ENCODE measurements at regions not wholly inside any gene's neighbourhood (a gene's known extent, or its start where the extent isn't known, plus 50 kb on each side); places are given as distances from the start of the nearest gene placed in this dataset.

DNA sequence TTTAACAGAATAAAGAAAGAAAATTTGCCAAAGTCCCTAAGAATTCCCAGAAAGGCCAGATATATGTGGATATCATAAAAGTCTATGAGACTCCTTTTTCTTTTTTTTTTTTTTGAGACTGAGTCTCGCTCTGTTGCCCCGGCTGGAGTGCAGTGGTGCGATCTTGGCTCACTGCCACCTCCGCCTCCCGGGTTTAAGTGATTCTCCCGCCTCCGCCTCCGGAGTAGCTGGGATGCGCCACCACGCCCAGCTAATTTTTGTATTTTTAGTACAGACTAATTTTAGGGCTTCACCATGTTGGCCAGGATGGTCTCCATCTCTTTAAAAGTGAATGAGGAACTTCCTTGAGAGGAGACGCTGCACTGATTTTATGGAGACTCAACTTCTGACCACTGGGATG lies 335.2 kb downstream of the FBXO15 start:
- TF ChIP-seq, protein P1, sequence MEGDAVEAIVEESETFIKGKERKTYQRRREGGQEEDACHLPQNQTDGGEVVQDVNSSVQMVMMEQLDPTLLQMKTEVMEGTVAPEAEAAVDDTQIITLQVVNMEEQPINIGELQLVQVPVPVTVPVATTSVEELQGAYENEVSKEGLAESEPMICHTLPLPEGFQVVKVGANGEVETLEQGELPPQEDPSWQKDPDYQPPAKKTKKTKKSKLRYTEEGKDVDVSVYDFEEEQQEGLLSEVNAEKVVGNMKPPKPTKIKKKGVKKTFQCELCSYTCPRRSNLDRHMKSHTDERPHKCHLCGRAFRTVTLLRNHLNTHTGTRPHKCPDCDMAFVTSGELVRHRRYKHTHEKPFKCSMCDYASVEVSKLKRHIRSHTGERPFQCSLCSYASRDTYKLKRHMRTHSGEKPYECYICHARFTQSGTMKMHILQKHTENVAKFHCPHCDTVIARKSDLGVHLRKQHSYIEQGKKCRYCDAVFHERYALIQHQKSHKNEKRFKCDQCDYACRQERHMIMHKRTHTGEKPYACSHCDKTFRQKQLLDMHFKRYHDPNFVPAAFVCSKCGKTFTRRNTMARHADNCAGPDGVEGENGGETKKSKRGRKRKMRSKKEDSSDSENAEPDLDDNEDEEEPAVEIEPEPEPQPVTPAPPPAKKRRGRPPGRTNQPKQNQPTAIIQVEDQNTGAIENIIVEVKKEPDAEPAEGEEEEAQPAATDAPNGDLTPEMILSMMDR (conservative IDR thresholded peaks at IDR 0.05; ENCODE audit: low read depth), result no peak
- H3K27ac ChIP-seq, result no peak overlapping the region
- no peak for DNase-seq (ENCODE audit: low spot score)
- ChIA-PET CTCF (interaction anchor here (0.7 kb wide), 1 partner anchor 30 kb away, joined by 3 read pairs; no protein-coding TSS in a partner anchor), POLR2A (ENCODE audit: low non-redundant PET) (no interaction called here)

DNA sequence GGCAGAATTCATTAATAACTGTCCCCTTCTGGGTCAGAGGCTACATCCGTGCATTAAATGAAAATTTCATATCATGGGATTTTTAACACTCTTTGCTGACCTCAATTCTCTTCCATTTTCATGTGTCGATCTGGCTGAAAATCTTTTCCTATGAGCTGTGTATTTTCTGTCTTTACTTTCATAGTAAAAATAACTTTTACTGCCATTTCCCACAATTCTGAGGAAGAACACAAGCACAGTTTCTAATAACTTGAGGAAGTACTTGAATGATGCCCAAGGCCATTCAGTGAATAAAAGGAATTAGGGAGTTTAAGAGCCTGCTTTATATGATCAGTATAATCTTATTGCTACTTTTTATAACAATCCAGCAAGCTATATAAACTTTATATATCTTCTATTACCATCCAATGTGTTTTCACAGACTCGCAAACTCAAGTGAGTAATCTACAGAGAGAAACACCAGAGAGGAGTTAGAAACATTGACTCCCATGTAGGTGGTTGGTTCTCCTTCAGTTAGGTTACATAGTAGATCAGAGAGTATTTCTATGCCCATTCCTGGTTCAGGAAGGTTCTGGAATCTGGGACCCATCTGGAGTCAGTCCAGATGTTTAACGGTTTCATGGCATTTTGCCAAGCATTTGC lies 340.0 kb downstream of the FBXO15 start:
- no peak for DNase-seq (ENCODE audit: low spot score)

DNA sequence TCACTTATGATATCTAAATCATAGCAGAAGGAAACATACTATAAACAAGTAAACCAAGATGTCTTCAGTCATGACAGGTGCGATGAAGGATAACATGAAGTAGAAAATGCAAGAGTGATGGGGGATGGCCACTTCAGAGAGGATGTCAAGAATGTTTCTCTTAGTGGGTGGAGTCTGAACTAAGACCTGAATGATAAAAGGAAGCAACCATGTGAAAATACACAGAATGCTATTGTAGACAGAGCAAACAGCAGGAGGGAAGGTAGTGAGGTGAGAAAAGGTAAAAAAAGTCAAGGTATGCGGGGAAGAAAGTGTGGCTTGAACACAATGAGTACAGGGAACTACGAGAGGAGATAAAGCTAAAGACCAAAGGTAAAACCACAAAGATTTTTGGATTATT lies 341.6 kb downstream of the FBXO15 start:
- TF ChIP-seq, protein P1 (conservative IDR thresholded peaks at IDR 0.05; ENCODE audit: low read depth), result no peak
- POLR2A ChIA-PET (ENCODE audit: low non-redundant PET), result no interaction called here
- CTCF ChIA-PET, result no interaction called here
- no peak for DNase-seq (ENCODE audit: low spot score)
- no peak overlapping the region for H3K27ac ChIP-seq

More for the DNA sequence above, 340.0 kb downstream of the FBXO15 start:
- CTCF ChIA-PET, result no interaction called here
- TF ChIP-seq, protein P1 (conservative IDR thresholded peaks at IDR 0.05; ENCODE audit: low read depth), result no peak
- no peak overlapping the region for H3K27ac ChIP-seq
- POLR2A ChIA-PET (ENCODE audit: low non-redundant PET), result no interaction called here

DNA sequence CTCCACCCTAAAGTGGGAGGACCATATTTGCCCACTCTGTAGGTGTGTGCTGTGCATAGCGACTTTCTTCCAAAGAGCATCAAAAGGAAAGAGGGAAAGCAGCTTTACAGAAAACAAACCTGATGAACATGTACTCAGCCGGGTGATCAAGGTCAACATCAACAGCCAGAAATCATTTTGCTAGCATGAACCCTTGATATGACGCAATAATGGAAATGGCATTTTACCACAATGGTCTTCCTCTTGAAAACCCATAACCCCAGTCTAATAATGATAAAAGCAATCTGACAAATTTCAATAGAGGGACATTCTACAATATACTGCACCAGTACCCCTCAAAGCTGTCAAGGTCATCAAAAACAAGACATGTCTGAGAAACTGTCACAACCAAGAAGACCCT lies 350.2 kb downstream of the FBXO15 start:
- no peak for DNase-seq (ENCODE audit: low spot score)
- ChIA-PET POLR2A (ENCODE audit: low non-redundant PET) (no interaction called here), CTCF (no interaction called here)
- no peak overlapping the region for H3K27ac ChIP-seq
- TF ChIP-seq, protein P1 (conservative IDR thresholded peaks at IDR 0.05; ENCODE audit: low read depth), result no peak

DNA sequence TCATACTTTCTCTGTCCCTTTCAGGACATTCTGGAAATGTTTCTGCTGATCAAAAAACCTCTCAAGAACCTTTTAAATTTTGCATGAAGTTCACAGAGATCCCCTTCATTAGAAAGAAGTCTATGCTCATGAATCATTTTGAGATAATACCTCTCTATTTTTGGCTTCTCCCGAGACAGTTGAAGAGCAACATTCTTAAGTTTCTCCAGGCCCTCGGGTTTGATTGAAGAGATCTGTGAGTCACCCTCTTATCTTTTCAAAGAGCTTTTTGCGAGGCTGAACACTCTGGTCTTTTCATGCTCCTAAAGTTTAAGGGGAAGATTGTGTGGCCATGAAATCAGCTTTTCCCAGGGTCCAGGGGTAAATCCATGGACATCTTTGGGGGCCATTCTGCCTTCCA lies 354.2 kb downstream of the FBXO15 start:
- DNase-seq (ENCODE audit: low spot score), result peak; percentile 31
- CTCF ChIA-PET, result no interaction called here
- POLR2A ChIA-PET (ENCODE audit: low non-redundant PET), result no interaction called here
- no peak overlapping the region for H3K27ac ChIP-seq
- TF ChIP-seq, protein P1 (conservative IDR thresholded peaks at IDR 0.05; ENCODE audit: low read depth), result no peak

DNA sequence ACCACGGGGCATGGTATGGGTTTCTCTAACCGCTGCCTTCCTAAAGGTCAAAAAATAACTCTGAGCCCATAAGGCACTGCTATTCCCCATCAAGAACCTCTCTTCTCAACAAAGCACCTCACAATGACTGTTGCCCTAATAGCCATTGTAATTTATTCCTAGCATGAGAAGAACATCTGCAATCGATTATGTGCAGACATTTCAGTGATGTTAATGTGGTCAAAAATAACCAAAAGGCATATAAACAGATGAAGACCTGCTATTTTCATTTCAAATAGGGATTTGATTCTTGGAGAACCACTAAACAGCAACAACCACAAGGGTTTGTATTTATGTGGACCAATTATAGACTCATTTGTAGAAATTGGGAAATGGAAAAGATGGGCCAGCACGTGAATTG lies 356.6 kb downstream of the FBXO15 start:
- DNase-seq (ENCODE audit: low spot score), result no peak
- ChIA-PET POLR2A (ENCODE audit: low non-redundant PET) (no interaction called here), CTCF (no interaction called here)
- TF ChIP-seq, protein P1 (conservative IDR thresholded peaks at IDR 0.05; ENCODE audit: low read depth), result no peak
- H3K27ac ChIP-seq, result no peak overlapping the region

Data from RWPE1 (cell line).